Hematopoietic multipotent progenitor cell treated with erythropoietin and hydrocortisone succinate and interleukin-3 and kit ligand, for 15 days (in vitro differentiated cells): ENCODE measurements at regions not wholly inside any gene's neighbourhood (a gene's known extent, or its start where the extent isn't known, plus 50 kb on each side); places are given as distances from the start of the nearest gene placed in this dataset.
"Not testable (repeated sequence)": the region's sequence is repeated elsewhere in the genome, so short reads cannot be mapped to it uniquely, and the experiment has no call there.

Source experiments
- DNase-seq: peaks from one replicate; pipeline ENCODE4 v3.0.0-alpha.2; 2015; ENCODE audit warnings: low spot score

DNA sequence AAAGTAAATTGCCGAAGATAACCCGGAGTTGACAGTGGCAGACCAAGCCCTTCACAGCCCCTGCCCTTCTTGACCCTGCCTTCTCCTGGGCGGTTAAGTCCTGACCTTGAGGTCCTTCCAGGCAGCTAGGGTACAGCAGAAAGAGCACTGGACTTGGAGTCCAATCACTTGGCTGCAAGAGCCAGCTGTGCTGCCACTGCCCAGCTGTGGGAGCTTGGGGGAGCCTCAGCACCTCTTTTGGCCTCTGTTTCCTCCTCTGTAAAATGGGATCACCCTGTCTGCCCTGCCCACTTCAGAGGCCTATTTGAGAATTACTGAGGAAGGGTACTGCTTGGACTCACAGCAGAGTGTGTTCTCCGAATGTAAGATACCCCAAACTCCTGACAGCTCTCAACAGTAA, 66.2 kb upstream of the SMAD6 start:
- no peak for DNase-seq

DNA sequence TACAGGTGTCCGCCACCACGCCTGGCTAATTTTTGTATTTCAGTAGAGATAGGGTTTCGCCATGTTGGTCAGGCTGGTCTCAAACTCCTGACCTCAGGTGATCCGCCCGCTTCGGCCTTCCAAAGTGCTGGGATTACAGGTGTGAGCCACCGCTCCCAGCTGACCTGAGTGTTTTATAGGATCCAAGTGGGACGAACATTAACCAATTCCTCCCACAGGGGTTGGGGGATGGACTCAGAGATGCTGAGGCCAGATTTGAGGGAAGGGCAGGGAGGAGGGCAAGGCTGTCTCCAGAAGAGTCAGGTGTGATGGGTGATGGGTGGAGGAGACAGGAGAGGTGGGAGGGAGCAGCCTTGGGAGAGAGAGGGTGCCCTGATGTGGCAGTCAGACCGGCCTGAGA, 65.0 kb upstream of the SMAD6 start:
- DNase-seq: not testable (repeated sequence)

DNA sequence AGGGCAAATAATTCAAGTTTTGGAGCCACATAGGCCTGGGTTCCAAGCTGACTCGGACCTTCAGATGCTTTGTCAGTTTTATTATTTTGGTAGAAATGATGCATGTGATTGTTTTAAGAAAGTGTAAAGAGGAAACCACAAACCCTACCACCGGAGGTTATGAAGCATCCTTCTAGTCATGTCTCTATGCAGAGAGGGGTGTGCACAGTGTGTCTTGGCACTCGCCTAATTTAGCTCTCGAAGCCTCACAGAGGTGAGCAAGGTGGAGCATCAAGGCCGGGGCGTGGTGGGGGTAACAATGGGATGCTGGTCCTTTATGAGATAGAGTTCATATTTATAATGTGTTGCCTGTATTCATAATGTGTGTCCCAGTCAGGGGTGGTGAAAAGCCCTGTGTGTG, 63.7 kb upstream of the SMAD6 start:
- no peak for DNase-seq

DNA sequence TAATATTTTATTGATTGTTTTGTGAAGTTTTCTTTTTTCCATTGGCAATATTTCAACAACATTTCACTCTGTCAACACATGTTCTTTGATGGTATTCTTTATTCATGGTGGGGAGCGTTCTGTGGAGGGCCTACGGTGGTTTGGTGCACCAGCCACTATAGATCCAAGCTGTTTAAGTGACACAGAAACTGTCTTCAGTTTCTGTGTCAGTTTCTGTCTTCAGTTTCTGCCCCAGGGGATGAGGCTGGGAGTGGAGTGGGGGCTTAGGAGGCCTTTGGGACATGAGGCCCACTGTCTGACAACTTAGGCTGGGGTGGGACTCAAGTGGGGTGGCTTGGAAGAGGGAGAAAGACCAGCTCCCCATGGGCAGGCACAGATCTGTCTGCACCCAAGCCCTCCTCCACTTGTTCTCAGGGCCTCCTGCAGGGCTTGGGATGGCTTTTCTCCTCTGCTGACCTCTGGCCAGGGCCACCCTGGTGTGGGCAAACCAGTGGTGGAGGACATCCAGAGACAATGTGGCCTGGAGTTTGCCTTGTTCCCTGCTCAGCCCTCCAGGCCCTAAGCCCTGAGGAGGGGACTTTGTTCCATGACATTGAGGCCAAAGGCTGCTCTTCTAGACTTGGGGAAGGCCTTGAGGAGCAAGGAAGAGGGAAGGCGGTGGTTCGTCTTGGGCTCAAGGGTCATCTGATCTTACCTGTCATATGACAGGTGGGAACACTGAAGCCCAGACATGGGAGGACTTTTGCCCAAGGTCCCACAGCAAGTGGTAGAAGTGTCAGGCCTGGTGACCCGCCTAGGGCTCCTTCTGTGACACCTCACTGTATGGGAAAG, 60.3 kb upstream of the SMAD6 start:
- DNase-seq: no peak

DNA sequence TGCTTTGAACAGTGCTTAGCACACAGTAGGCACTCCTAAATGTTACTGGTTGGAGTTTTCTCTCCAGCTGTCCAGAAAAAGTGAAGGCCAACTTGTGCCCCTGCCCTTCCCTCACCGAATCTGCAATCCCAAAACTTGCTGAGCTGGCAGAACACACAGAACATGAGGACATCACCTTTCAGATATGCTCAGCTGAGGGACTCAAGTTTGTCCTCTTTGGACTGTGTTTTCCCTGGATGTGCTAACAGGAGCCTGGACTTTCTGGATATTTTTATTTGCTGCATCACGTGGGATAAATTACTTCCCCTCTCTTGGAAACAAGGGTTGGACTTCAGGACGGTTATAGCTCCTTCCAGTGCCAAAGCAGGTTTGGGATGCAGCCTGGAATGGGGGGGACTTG, 59.5 kb upstream of the SMAD6 start:
- no peak for DNase-seq

DNA sequence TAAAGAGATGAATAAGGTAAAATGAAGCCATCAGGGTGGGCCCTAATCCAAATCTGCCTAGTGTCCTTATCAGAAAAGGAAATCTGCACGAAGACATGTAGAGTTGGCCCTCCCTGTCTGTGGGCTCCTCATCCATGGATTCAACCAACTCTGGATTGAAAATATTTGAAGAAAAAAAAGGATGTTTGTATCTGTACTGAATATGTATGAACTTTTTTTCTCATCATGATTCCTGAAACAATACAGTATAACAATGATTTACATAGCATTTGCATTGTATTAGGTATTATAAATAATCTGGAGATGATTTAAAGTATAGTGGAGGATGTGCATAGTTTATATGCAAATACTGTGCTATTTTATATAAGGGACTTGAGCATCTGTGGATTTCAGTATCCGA, 59.0 kb upstream of the SMAD6 start:
- DNase-seq: no peak

DNA sequence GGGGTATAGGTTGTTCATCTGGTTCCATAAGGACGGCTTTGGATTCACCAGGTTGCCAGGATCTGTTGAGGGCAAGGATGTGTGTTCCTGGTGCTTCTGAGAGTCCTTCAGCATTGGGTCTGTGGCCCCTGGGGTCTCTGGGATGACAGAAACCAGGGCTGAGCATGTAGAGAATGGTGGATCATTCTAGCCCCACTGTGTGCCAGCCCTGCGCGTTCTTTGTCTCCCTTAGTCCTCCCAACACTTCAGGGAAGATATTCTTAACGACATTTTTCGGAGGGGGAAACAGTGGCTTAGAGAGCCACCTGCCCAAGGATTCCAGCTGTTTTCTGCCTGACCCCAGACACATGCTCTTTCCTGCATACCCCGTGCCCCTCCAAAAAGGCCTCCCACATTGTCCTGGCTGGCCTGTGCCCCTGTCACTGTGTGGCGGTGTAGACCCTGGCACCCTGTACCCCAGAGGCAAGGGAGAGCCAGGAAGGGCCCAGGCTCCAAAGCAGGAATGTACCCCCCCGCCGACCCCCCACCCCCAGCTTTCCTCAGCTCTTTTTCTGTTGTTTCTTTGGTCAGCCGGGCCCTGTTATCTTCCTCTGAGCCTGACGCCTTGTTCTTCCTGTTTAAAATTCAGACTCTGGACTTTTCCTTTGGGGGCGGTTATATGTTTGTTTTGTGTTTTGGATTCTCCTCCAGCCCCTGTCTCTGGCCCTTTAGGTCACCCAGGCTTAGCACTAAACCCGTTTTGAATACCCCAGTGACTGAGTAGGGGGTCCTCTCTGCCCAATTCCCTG, 57.8 kb upstream of the SMAD6 start:
- no peak for DNase-seq

DNA sequence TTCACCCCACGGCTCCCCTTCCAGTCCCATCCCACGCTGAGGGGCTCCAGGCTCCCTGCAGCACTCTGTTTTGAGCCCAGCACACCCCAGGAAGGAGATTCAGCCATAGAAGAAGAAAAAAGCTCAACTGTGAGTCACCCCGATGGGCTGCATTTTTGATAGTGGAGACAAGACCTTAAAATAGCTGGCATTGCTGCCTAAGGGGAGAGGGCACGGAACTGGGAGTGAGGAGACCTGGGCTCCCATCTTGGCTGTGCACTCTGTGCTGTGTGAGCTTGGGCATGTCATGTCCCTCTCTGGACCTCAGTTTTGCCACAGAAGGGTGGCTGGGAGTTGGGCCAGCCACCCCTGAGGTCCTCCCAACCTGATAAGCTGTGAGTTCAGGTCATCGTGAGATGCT, 57.2 kb upstream of the SMAD6 start:
- no peak for DNase-seq

DNA sequence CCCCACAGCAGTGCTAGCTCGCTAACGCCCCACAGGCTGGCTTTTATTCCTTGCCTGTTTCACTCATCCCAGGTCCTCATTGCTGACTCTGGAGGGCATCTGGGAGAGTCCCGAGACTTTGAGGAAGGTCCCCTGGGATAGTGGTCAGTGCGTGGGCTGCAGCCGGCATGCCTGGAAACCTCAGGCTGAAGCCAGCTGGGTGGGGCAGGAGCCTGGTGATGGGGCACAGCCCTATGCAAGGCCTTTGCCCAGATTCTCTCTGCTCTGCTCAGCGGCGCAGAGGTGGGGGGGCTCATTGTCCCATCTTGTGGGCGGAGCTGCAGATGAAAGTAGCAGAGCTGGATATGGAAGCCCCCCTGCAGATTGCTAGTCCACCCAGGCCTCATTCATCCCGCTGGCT, 55.7 kb upstream of the SMAD6 start:
- no peak for DNase-seq

DNA sequence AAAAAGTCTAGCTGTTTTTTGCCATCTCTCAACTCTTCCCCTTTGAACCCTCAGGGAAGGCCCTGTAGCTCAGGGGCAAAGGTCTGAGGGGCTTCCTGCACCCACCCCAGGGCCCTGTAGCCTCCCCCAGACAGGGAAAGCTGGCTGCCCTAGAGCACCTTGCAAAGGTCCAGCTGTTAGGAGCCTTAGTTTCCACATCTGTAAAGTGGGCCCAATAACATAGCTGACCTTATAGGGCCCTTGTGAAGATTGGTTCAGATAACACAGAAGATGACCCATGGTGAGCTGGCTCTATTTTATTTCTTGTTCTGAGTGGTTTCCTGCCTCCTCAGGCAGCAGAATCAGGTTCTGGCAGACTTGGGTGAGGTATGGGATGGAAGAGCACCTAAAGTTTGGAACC, 55.2 kb upstream of the SMAD6 start:
- no peak for DNase-seq

DNA sequence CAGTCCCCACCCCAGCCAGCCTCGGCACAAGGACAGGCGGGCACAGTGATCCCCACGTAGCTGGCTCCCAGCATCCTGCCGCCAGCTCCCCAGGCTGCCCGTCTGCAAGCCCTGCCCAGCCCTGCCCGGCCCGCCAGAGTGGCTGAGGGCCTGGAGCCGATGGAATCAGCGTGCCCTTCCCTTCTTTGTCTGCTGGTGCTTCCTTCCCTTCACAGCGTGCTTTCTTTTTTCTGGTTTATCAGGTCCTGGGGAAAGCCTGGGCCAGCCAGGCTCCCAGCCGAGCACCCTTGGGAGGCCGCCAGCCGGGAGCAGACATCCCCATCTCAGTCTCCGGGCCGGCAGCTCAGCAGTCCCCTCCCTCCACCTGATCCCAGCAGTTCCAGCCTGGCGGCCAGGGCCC, 54.7 kb upstream of the SMAD6 start:
- DNase-seq: no peak

DNA sequence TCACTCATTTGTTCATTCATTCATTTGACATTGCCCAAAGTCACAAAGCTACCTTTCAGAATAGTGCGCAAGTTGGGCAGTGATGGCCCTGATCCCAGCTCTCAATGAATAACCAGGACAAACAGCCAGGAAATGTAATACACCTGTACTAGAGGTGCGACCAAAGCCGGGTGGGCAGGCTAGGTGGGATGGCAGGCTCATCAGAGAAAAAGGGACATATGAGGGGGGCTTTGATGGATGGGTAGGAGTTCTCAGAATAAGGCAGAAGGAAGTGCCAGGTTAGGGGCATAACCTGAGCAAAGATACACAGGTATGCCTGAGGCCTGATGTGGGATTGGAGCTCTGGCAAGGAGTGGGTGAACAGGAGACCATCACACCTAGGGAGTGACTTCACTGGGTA, 53.4 kb upstream of the SMAD6 start:
- DNase-seq: no peak

DNA sequence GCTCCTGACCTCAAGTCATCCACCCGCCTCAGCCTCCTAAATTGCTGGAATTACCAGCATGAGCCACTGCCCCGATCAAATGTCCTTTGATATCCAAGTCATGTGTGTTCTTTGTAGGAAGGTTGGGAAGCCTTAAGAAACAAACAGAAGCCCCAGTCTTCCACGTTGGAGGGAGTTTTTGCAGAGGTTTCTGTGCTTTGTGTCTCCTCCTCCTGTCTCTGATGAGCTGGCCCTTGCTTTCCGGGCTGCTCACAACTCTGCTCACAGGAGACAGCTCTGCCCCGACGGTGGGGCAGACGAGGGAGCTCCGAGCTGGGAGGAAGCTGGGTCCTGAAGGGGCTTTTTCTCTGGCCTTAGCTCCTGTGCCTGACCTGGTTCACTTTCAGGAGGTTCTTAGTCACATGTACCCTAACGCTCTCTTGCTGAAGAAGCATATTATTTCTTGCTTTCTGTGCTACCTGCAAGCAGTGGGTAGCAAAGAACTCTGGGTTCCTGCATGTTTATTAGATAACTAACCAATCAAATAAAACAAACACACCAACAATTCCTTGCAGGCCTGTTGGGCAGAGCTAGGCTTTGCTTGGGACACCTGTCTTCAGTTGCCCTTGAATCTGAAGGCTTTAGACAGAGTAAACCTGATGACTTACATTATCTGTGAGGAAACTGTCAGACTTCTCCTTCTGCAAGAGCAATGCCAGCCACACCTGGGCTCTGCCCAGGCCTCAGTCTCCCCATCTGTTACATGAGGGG, 52.6 kb upstream of the SMAD6 start:
- DNase-seq: no peak

DNA sequence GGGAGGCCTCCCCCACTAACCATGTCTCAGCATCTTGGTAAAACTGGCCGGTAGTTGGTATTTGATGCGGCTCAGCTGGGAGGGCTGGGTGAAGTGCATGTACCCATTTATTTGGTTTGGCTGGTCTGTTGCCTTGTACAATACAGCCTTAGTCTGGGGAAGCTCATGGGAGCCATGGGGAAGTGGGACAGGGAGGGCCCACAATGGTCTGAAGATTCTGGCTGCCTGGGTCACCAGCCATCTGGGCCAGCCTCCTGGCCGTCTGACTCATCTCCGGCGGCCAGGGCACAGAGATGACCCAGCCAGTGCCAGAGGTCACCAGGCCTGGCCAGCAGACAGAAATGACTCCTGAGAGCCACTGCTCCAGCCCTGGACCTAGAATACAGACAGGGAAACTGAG, 51.6 kb upstream of the SMAD6 start:
- DNase-seq: no peak

DNA sequence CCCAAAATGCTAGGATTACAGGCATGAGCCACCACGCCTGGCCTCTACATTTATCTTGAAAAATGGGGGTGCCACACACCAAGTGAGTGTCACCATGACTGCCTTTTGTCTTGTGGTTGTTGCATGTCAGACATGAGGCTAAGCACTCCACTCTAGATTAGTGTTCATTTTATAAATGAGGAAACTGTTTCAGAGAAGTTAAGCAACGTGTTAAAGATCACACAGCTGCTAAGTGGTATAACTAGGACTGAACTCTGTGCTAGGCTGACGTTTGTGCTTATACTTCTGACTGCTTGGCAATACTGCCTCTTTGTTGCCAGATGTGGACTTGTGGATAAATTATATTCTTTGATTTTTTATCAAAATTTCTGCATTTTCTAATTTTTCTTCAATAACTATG, 50.8 kb upstream of the SMAD6 start:
- no peak for DNase-seq

DNA sequence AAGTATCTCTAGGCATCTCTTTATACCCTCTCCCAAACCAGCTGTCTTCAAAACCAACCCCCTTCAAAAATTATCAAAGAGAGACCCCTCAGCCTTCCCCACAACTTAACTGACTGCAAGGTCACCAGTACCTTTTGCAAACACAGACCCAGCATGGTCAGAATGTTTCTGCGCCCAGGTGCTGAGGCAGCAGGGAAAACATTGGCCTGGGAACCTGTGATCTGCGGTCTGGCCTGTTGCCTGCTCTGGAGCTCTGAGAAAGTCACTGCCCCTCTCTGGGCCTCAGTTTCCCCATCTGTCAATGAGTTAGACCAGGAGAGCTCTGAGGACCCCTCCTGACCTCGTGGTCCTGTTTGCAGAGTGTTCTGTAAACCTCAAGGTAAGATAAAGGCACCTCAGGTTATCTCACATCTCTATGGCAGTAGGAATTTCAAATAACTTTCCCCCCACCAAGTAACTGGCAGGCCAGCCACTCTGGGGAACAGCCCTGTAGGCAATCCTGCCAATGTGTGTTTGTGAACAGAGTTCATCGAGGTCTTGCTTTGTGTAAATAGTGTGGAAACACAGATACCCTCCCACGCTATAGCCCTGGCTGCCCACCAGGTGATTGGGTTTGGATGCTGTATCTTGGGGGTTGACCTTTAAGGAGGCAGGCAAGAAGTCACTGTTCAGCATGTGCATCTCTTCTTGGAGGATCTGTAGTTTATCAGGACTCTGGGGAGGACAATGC, 50.0 kb upstream of the SMAD6 start:
- DNase-seq: no peak
